H1 (cell line): ENCODE measurements at regions not wholly inside any gene's neighbourhood (a gene's known extent, or its start where the extent isn't known, plus 50 kb on each side); places are given as distances from the start of the nearest gene placed in this dataset.

Experiments
- BRCA1 ChIP-seq: IDR thresholded peaks from 2 replicates; pipeline ENCODE4 v1.6.1; 2012; ENCODE audit warnings: low read depth, low read length, improper control_type of control experiment
- EP300 ChIP-seq, 2 experiments: IDR thresholded peaks; 1 replicate in 1 of 2; 2 replicates in 1 of 2; pipeline ENCODE4 v1.6.1; 2011 to 2012; ENCODE audit warnings: low read depth in 2 of 2, low read length in 2 of 2, mild to moderate bottlenecking in 2 of 2, borderline replicate concordance in 1 of 2, inconsistent platforms in 1 of 2, moderate library complexity in 1 of 2
- HDAC6 ChIP-seq: IDR thresholded peaks from one replicate; pipeline ENCODE4 v1.7.1; 2012; ENCODE audit warnings: low read depth, mild to moderate bottlenecking, inconsistent platforms, low read length, moderate library complexity
- RFX5 ChIP-seq: IDR thresholded peaks from 2 replicates; pipeline ENCODE4 v1.6.1; 2011; ENCODE audit warnings: low read depth, low read length, improper control_type of control experiment, borderline replicate concordance
- TF ChIP-seq, protein P1 (sequence below): fragments of 300-600 bp; sonication (generic); IDR thresholded peaks from 2 replicates; pipeline ENCODE4 v1.7.1; 2012; ENCODE audit warnings: low read length, moderate library complexity, mild to moderate bottlenecking, inconsistent platforms; ENCODE audit not compliant: insufficient replicate concordance

DNA sequence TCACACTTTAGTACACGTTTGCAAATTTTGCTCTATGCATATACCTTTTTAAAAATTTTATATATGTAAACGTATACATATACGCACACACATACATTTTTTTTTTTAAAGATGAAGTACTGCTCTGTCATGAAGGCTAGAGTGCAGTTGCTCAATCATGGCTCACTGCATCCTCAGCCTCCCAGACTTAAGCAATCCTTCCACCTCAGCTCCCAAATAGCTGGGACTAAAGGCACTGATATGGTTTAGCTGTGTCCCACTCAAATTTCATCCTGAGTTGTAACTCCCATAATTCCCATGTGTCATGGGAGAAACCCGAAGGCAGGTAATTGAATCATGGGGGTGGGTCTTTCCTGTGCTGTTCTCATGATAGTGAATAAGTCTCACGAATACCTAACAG lies 220.8 kb upstream of the CAND1 start (continued):
- TF ChIP-seq, protein P1, sequence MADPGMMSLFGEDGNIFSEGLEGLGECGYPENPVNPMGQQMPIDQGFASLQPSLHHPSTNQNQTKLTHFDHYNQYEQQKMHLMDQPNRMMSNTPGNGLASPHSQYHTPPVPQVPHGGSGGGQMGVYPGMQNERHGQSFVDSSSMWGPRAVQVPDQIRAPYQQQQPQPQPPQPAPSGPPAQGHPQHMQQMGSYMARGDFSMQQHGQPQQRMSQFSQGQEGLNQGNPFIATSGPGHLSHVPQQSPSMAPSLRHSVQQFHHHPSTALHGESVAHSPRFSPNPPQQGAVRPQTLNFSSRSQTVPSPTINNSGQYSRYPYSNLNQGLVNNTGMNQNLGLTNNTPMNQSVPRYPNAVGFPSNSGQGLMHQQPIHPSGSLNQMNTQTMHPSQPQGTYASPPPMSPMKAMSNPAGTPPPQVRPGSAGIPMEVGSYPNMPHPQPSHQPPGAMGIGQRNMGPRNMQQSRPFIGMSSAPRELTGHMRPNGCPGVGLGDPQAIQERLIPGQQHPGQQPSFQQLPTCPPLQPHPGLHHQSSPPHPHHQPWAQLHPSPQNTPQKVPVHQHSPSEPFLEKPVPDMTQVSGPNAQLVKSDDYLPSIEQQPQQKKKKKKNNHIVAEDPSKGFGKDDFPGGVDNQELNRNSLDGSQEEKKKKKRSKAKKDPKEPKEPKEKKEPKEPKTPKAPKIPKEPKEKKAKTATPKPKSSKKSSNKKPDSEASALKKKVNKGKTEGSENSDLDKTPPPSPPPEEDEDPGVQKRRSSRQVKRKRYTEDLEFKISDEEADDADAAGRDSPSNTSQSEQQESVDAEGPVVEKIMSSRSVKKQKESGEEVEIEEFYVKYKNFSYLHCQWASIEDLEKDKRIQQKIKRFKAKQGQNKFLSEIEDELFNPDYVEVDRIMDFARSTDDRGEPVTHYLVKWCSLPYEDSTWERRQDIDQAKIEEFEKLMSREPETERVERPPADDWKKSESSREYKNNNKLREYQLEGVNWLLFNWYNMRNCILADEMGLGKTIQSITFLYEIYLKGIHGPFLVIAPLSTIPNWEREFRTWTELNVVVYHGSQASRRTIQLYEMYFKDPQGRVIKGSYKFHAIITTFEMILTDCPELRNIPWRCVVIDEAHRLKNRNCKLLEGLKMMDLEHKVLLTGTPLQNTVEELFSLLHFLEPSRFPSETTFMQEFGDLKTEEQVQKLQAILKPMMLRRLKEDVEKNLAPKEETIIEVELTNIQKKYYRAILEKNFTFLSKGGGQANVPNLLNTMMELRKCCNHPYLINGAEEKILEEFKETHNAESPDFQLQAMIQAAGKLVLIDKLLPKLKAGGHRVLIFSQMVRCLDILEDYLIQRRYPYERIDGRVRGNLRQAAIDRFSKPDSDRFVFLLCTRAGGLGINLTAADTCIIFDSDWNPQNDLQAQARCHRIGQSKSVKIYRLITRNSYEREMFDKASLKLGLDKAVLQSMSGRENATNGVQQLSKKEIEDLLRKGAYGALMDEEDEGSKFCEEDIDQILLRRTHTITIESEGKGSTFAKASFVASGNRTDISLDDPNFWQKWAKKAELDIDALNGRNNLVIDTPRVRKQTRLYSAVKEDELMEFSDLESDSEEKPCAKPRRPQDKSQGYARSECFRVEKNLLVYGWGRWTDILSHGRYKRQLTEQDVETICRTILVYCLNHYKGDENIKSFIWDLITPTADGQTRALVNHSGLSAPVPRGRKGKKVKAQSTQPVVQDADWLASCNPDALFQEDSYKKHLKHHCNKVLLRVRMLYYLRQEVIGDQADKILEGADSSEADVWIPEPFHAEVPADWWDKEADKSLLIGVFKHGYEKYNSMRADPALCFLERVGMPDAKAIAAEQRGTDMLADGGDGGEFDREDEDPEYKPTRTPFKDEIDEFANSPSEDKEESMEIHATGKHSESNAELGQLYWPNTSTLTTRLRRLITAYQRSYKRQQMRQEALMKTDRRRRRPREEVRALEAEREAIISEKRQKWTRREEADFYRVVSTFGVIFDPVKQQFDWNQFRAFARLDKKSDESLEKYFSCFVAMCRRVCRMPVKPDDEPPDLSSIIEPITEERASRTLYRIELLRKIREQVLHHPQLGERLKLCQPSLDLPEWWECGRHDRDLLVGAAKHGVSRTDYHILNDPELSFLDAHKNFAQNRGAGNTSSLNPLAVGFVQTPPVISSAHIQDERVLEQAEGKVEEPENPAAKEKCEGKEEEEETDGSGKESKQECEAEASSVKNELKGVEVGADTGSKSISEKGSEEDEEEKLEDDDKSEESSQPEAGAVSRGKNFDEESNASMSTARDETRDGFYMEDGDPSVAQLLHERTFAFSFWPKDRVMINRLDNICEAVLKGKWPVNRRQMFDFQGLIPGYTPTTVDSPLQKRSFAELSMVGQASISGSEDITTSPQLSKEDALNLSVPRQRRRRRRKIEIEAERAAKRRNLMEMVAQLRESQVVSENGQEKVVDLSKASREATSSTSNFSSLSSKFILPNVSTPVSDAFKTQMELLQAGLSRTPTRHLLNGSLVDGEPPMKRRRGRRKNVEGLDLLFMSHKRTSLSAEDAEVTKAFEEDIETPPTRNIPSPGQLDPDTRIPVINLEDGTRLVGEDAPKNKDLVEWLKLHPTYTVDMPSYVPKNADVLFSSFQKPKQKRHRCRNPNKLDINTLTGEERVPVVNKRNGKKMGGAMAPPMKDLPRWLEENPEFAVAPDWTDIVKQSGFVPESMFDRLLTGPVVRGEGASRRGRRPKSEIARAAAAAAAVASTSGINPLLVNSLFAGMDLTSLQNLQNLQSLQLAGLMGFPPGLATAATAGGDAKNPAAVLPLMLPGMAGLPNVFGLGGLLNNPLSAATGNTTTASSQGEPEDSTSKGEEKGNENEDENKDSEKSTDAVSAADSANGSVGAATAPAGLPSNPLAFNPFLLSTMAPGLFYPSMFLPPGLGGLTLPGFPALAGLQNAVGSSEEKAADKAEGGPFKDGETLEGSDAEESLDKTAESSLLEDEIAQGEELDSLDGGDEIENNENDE: no peak
- TF ChIP-seq BRCA1 (no peak), HDAC6 (no peak), EP300 (IDR thresholded peaks at IDR 0.05; ENCODE audit: borderline replicate concordance in 1 of 2, low read depth in 2 of 2, low read length in 2 of 2) (no peak), RFX5 (no peak)
- TF ChIP-seq, all 59 proteins: peak for 0
